HG03432 (cell line): ENCODE measurements at regions not wholly inside any gene's neighbourhood (a gene's known extent, or its start where the extent isn't known, plus 50 kb on each side); places are given as distances from the start of the nearest gene placed in this dataset.
"Not testable (repeated sequence)": the region's sequence is repeated elsewhere in the genome, so short reads cannot be mapped to it uniquely, and the experiment has no call there.

ENCODE experiments used
- ATAC-seq: cut with Tn5 transposase; IDR thresholded peaks from one replicate; pipeline ENCODE4 v1.9.1; 2021; ENCODE audit warnings: mild to moderate bottlenecking, moderate library complexity; ENCODE audit not compliant: unreplicated experiment

DNA sequence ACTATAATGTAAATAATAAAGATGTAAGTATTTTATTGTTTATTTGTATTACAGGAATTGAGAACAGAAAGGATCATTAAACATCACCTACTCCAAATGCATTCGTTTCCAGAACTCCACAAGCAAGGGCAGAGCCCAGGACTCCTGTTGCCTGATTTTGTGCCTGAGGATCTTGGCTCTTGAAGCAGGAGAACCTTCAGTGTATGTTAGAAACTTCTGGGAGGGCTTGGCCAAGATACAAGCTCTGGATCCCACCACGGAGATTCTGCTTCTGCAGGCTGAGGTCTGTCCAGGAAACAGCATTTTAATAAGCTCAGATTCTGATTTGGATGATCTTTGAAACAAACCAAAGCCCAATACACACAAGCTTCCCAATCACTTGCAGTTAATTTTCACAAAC, 142.4 kb upstream of the SOX11 start:
- ATAC-seq = no peak

- ATAC-seq = no peak
Observed at GRCh38 chr2:5555636-5556035, 136.5 kb upstream of the SOX11 start.

DNA sequence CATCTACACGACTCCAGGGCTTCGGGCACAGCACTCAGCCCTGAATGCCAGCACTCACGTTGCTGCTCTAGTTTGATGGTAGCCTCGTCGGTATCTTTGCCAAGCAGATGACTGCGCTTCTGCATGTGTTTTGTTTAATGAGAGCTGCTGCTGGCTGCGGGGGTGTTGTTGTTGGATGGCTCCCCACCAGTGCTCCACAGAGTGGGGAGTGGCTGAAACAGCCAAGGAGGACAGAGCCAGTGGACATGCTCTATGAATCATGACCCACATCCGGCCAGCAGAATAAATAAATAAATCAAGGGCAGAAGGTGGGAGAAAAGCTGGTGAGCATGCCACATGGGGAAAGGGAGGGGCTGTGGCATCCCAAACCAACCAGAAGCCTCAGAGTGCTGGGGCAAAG, 131.2 kb upstream of the SOX11 start:
- ATAC-seq = no peak

DNA sequence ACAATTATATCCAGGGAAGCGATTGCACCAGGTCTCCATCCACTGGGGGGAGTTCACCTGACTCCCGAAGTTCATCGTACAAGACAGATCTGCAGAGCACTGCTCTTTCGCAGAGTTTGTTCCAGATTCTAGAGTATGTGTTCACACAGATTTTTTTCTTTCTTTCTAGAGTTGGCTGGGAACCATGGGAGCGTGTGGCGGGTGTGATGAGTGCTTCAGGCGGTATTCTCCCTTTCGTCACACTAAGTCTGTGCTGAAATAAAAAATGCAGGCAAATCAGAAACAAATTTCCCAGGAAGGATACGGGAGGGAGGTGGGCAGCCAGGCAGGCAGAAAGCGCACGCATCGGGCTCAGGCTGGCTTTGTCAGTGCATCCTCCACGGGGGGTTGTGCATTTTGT, 129.8 kb upstream of the SOX11 start:
- ATAC-seq = no peak

DNA sequence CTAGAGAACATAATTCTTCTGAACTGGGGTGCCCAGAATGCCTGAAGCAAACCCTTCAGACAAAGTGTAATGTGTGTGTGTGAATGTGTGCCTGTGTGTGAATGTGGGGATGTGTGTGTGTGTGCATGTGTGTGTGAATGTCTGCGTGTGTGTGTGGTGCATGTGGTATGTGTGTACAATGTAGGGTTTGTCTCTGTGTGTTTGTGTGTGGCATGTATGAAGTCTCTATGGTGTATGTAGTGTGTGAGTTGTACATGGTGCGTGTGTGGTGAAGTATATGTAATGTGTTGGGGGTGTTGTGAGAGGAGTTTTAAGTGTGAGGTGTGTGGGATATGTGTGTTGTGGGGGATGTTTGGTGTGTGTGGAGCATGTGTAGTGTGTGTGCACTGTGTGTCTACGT, 129.3 kb upstream of the SOX11 start:
- no peak for ATAC-seq

GRCh38 chr2:5563411-5563810, 128.8 kb upstream of the SOX11 start:
- ATAC-seq = no peak

DNA sequence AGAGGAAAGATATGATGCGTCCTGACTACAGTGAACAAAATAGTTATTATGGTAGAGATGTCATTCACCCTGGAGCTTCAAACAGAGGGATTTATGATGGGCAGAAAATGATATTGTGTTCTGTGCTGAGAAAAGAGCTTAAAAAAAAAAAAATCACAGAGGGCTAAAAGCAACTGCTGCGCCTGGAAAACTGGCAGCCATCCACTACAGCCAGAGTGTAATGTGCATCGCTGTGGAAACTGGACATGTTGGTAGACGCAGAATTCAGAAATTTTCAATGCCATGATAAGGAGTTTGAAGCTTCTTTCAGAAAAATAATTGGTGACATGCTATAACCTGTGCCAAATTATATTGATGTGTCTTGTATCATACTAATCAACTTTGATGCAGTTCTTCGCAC, 122.9 kb upstream of the SOX11 start:
- no peak for ATAC-seq

- no peak for ATAC-seq
Observed at GRCh38 chr2:5576015-5576414, 116.2 kb upstream of the SOX11 start.

DNA sequence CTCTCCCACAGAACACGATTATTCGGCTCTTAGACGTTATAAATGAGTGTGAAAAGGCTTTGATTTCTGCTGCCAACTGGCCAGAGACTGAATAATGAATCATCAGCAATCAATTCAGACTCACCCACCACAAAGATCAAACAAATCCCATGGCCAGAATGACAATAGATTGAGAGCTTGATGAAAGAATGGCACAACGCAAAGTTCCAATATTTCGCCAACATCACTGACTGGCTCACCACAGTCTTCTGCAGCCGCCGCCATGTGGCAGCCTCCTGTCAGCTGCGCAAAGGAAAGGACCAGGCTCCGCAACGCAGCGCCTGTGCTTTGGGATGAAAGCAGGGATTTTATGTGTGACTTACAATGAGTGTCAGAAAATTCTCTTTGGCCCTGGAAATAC, 104.4 kb upstream of the SOX11 start:
- ATAC-seq = no peak

DNA sequence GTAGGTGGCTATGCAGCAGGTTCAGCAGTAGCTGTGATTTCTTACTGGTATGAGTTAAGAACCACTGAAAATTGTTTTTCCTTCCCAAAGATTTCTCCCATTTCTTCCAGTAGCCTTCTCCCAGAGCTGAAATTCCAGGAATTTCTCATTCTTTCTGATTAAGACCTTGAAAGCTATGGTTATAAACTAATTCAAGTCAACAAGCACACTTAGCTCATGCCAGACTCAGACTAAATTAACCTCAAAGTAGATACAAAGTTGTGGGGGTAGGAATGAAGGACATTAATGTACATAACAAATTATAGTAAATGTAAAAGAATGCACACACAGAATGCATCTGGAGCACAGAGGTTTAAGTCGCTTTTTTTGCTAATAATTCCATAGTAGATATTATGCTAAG, 103.6 kb upstream of the SOX11 start:
- ATAC-seq = no peak

DNA sequence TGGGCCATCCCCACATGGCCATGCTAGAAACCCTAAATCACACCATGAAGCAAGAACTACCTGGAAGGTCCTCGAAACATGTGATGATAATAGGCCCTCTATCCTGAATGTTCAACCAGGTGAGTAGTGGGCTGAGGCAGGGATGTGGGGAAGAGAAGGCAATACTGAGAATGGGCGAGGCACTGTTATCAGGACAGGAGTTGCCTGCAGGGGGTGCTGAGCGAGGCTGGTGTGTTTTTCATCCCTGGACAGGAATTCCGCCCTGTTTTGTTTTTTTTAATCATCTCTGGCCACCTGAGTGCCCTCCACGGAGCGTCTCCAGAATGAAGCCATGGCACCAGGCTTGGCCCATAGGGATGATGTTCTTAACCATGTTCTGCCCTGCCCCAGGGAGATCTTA, 103.0 kb upstream of the SOX11 start:
- no peak for ATAC-seq

DNA sequence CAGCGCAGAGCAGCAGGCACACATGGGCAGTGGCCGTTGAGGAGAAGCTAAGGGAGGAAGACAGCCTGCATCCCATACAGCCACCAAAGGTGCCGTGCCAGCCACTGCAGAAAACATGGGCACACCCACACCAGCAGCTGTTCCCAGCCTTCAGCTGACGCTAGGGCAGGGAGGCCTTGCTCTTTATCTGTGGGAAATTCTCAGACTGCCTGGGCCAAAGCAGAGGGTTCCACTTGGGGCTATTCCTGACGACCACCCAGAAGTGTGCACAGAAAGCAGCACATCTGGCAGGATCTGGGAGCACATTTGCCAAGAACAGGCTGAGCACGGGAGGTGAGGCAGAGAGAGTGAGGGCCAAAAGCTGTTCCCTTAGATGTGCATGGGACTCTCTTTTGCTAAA, 101.3 kb upstream of the SOX11 start:
- no peak for ATAC-seq

DNA sequence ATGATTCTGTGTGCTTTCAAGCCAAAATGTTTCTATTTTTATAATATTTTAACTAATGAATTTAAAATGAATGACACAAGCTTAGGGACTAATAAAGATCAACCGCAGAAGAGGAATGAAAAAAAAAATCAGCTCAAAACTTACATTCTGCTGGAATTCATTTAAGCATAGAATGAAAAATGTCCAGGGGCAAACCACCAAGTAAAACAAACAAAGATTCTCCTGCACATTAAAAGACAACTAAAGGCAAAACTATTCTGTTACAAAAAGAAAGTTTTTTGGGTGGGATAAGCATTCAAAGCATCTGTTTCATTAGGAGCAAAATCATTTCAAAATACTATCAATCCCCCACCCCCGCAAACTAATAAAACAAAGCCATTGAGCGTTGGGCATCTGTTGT, 99.3 kb upstream of the SOX11 start:
- no peak for ATAC-seq

GRCh38 chr2:5594249-5594695, 97.9 kb upstream of the SOX11 start:
- ATAC-seq = no peak

DNA sequence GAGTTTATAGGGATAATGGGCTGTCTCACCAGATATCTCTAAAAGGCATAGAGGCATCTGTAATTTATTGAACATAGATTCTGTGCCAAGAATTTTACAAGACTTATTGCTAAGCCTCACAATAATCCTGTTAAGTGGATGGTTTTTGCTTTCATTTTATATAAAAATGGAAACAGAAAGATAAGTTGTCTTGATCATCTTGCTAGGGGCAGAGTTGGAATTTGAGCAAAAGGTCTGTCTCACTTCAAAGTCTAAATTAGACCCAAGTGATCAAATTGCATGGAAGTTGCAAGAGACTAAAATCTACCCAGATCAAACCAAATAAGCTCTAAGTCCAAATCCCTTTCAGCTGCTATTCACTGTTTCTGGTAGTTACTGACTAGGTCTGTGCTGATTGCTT, 95.3 kb upstream of the SOX11 start:
- ATAC-seq = no peak

DNA sequence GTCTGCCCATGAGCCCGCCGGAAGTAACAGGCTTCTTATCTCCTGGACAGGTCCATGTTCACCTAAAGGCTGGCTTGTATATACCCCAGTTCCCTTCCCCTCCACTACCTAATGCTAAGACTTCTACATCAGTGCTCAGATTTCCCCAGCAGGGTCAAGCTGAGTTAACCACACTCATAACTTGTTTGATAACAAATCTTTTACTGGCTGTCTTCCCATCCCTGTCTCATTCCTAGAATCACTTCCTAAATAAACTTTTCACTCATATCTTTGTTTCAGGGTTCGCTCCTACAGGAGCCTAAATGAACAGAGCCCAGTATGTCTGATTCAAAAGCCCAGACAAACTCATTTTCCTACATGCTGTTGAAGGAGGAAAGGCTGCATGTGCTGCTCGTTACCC, 94.0 kb upstream of the SOX11 start:
- ATAC-seq = no peak

- no peak for ATAC-seq
Observed at GRCh38 chr2:5609201-5609600, 83.0 kb upstream of the SOX11 start.

GRCh38 chr2:5612666-5613065, 79.5 kb upstream of the SOX11 start:
- ATAC-seq = no peak

GRCh38 chr2:5616019-5616418, 76.2 kb upstream of the SOX11 start:
- ATAC-seq = no peak

- no peak for ATAC-seq
Observed at GRCh38 chr2:5617358-5617757, 74.8 kb upstream of the SOX11 start.

GRCh38 chr2:5617796-5618195, 74.4 kb upstream of the SOX11 start:
- ATAC-seq = no peak

GRCh38 chr2:5618271-5618670, 73.9 kb upstream of the SOX11 start:
- ATAC-seq = no peak

DNA sequence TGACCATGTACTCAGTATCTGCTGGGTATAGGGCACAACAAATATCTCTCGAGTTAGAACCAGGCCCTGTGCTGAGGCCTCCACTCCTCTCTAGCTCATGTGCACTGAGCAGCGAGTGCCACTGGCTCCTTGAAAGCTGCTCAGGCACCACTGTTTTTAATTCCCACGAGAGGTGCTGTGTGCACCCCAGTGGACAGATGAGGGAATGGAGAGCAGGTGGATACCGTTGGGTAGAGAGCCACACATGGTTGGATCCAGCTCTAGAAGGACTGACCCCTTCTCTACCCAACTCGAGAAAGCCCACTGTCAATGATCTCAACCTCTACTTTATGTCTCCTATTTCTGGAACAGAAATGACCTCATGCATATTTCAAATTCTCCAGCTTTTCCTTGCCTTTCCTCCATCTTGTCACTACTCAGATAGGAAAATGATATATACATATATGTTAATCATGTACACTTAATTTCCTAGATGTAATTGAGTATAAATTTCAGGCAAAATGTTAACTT, 66.6 kb upstream of the SOX11 start:
- ATAC-seq = not testable (repeated sequence)

DNA sequence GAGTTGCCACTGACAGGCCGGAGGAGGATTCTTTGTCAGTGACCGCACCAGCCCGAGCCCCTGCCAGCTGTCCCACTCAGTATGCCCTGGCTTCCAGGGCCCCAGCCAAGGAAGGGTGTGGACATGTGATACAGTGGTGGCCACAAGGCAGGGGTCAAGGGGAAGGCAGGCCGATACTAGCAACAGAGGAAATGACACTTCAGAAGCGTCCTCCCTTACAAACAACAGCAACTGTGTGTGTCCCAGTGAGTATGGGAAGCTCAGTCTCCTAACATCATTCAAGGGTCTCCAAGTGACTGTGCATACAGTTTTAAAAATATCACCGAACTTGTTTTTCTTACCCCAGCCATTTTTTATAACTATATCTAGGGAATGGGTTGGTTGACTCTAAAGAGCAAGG, 63.7 kb upstream of the SOX11 start:
- ATAC-seq = not testable (repeated sequence)
